HEK293 (cell line): ENCODE measurements at regions not wholly inside any gene's neighbourhood (a gene's known extent, or its start where the extent isn't known, plus 50 kb on each side); places are given as distances from the start of the nearest gene placed in this dataset.

Experiments used
- CTCF ChIA-PET: fragments of 350-600 bp; formaldehyde crosslinking; extraction: SDS; loops from one replicate; lab custom pipeline; 2021; ENCODE audit warnings: antibody characterized with exemption; lab: Yijun Ruan, JAX
- POLR2A ChIA-PET: fragments of 300-600 bp; formaldehyde crosslinking; extraction: SDS; loops from one replicate; lab custom pipeline; 2020; ENCODE audit warnings: antibody characterized with exemption, inconsistent platforms; lab: Yijun Ruan, JAX
- H3K27ac ChIP-seq: fragments of 200-500 bp; sonication (Bioruptor generic); 2 replicates; pipeline ENCODE4 v1.5.1; 2014; ENCODE audit warnings: low read depth, low read length, control low read depth, inconsistent platforms; ENCODE audit errors: extremely low read depth
- H3K36me3 ChIP-seq, 2 experiments: fragments of 200-500 bp in 1 of 2; sonication (Bioruptor generic) in 1 of 2; 1 replicate in 1 of 2; 2 replicates in 1 of 2; pipeline ENCODE4 v1.5.1; 2014 to 2017; ENCODE audit warnings: inconsistent platforms in 2 of 2, low read length in 2 of 2; ENCODE audit not compliant: control insufficient read depth in 2 of 2, insufficient read depth in 1 of 2
- H3K4me1 ChIP-seq: fragments of 200-500 bp; sonication (Bioruptor generic); 2 replicates; pipeline ENCODE4 v1.5.1; 2014; ENCODE audit warnings: mild to moderate bottlenecking, low read length, inconsistent platforms; ENCODE audit not compliant: control insufficient read depth, insufficient read depth
- H3K4me3 ChIP-seq: 2 replicates; pipeline ENCODE4 v1.5.1; 2011; ENCODE audit warnings: low read depth, mild to moderate bottlenecking, control low read depth, low read length, moderate library complexity
- H3K9me3 ChIP-seq: fragments of 200-500 bp; sonication (Bioruptor generic); 2 replicates; pipeline ENCODE4 v1.5.1; 2014; ENCODE audit warnings: low read depth, low read length, inconsistent platforms; ENCODE audit not compliant: control insufficient read depth, insufficient read depth
- BCL11A ChIP-seq: fragments of 450-650 bp; formaldehyde crosslinking; IDR thresholded peaks from 2 replicates; pipeline ENCODE4 v1.5.1; 2016; ENCODE audit warnings: low read depth, missing biosample characterization, missing genetic modification characterization
- GLIS1 ChIP-seq: fragments of 450-650 bp; formaldehyde crosslinking; IDR thresholded peaks from 2 replicates; pipeline ENCODE4 v1.5.1; 2016; ENCODE audit warnings: missing biosample characterization, missing genetic modification characterization
- GLIS2 ChIP-seq: fragments of 450-650 bp; formaldehyde crosslinking; IDR thresholded peaks from 2 replicates; pipeline ENCODE4 v1.5.1; 2016; ENCODE audit warnings: missing biosample characterization, missing genetic modification characterization
- KLF16 ChIP-seq: fragments of 450-650 bp; formaldehyde crosslinking; IDR thresholded peaks from 2 replicates; pipeline ENCODE4 v1.5.1; 2017; ENCODE audit warnings: missing biosample characterization, missing genetic modification characterization
- SCRT2 ChIP-seq: fragments of 450-650 bp; formaldehyde crosslinking; IDR thresholded peaks from 2 replicates; pipeline ENCODE4 v1.5.1; 2016; ENCODE audit warnings: missing biosample characterization, missing genetic modification characterization
- ZBTB17 ChIP-seq: fragments of 450-650 bp; formaldehyde crosslinking; IDR thresholded peaks from 2 replicates; pipeline ENCODE4 v1.5.1; 2016; ENCODE audit warnings: missing biosample characterization, missing genetic modification characterization
- ZNF138 ChIP-seq: fragments of 450-650 bp; formaldehyde crosslinking; IDR thresholded peaks from 2 replicates; pipeline ENCODE4 v1.5.1; 2016; ENCODE audit warnings: missing biosample characterization, missing genetic modification characterization, borderline replicate concordance
- ZNF239 ChIP-seq: fragments of 450-650 bp; formaldehyde crosslinking; IDR thresholded peaks from 2 replicates; pipeline ENCODE4 v1.5.1; 2016; ENCODE audit warnings: missing biosample characterization, missing genetic modification characterization
- ZNF302 ChIP-seq: fragments of 450-650 bp; formaldehyde crosslinking; IDR thresholded peaks from 2 replicates; pipeline ENCODE4 v1.5.1; 2016; ENCODE audit warnings: missing biosample characterization, missing genetic modification characterization, low read depth
- ZNF335 ChIP-seq: fragments of 450-650 bp; formaldehyde crosslinking; conservative IDR thresholded peaks from 2 replicates; pipeline ENCODE4 v1.5.1; 2016; ENCODE audit warnings: missing biosample characterization, missing genetic modification characterization
- ZNF423 ChIP-seq: fragments of 450-650 bp; formaldehyde crosslinking; IDR thresholded peaks from 2 replicates; pipeline ENCODE4 v1.5.1; 2016; ENCODE audit warnings: missing biosample characterization, missing genetic modification characterization
- ZNF501 ChIP-seq: fragments of 450-650 bp; formaldehyde crosslinking; IDR thresholded peaks from 2 replicates; pipeline ENCODE4 v1.5.1; 2016; ENCODE audit warnings: missing biosample characterization, missing genetic modification characterization
- ZNF514 ChIP-seq: fragments of 450-650 bp; formaldehyde crosslinking; IDR thresholded peaks from 2 replicates; pipeline ENCODE4 v1.5.1; 2016; ENCODE audit warnings: missing biosample characterization, missing genetic modification characterization
- ZNF548 ChIP-seq: fragments of 450-650 bp; formaldehyde crosslinking; IDR thresholded peaks from 2 replicates; pipeline ENCODE4 v1.5.1; 2016; ENCODE audit warnings: missing biosample characterization, missing genetic modification characterization
- ZNF600 ChIP-seq: fragments of 450-650 bp; formaldehyde crosslinking; IDR thresholded peaks from 2 replicates; pipeline ENCODE4 v1.5.1; 2016; ENCODE audit warnings: missing biosample characterization, missing genetic modification characterization
- ZNF610 ChIP-seq: fragments of 450-650 bp; formaldehyde crosslinking; IDR thresholded peaks from 2 replicates; pipeline ENCODE4 v1.5.1; 2016; ENCODE audit warnings: missing biosample characterization, missing genetic modification characterization, borderline replicate concordance
- ZNF654 ChIP-seq: fragments of 450-650 bp; formaldehyde crosslinking; IDR thresholded peaks from 2 replicates; pipeline ENCODE4 v1.5.1; 2016; ENCODE audit warnings: low read depth, missing biosample characterization, missing genetic modification characterization
- ZNF768 ChIP-seq: fragments of 450-650 bp; formaldehyde crosslinking; IDR thresholded peaks from 2 replicates; pipeline ENCODE4 v1.5.1; 2018; ENCODE audit warnings: missing biosample characterization, mild to moderate bottlenecking, missing genetic modification characterization
- TF ChIP-seq, protein P1 (sequence below): fragments of 450-650 bp; formaldehyde crosslinking; IDR thresholded peaks from 2 replicates; pipeline ENCODE4 v1.5.1; 2017; ENCODE audit warnings: missing biosample characterization, missing genetic modification characterization
- TF ChIP-seq, protein P2 (sequence below): fragments of 450-650 bp; formaldehyde crosslinking; IDR thresholded peaks from 2 replicates; pipeline ENCODE4 v1.5.1; 2017; ENCODE audit warnings: missing biosample characterization, missing genetic modification characterization
- TF ChIP-seq, protein P3 (sequence below): fragments of 450-650 bp; formaldehyde crosslinking; IDR thresholded peaks from 2 replicates; pipeline ENCODE4 v1.5.1; 2016; ENCODE audit warnings: missing biosample characterization, missing genetic modification characterization, borderline replicate concordance
- TF ChIP-seq, protein P4 (sequence below): fragments of 450-650 bp; formaldehyde crosslinking; IDR thresholded peaks from 2 replicates; pipeline ENCODE4 v1.5.1; 2017; ENCODE audit warnings: missing biosample characterization, missing genetic modification characterization
- TF ChIP-seq, protein P5 (sequence below): fragments of 450-650 bp; formaldehyde crosslinking; IDR thresholded peaks from 2 replicates; pipeline ENCODE4 v1.5.1; 2016; ENCODE audit warnings: missing biosample characterization, missing genetic modification characterization
- TF ChIP-seq, protein P6 (sequence below): fragments of 450-650 bp; formaldehyde crosslinking; IDR thresholded peaks from 2 replicates; pipeline ENCODE4 v1.5.1; 2016; ENCODE audit warnings: missing biosample characterization, missing genetic modification characterization

DNA sequence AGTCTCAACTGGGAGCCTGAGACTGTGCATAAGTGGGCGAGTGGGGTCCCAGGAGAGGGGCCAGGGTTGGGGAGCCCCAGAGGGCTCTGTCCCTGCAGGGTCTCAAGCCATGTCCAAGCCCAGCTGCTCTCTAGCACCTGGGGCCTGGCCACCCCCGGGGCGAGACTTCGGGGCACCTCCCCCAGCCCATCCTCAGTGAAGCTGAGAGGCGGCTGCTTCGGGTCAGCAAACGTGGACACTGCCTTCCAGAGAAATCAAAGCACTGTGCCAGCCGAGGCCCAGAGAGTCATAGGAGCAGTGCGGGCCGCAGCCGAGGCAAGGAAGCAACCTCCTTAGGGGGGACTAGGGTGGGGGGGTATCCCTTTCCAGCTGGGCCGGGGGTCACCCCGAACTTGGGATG, 77.5 kb downstream of the ENGASE start (continued):
- TF ChIP-seq, protein P1, sequence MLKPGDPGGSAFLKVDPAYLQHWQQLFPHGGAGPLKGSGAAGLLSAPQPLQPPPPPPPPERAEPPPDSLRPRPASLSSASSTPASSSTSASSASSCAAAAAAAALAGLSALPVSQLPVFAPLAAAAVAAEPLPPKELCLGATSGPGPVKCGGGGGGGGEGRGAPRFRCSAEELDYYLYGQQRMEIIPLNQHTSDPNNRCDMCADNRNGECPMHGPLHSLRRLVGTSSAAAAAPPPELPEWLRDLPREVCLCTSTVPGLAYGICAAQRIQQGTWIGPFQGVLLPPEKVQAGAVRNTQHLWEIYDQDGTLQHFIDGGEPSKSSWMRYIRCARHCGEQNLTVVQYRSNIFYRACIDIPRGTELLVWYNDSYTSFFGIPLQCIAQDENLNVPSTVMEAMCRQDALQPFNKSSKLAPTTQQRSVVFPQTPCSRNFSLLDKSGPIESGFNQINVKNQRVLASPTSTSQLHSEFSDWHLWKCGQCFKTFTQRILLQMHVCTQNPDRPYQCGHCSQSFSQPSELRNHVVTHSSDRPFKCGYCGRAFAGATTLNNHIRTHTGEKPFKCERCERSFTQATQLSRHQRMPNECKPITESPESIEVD (tag by site-specific recombination), result no peak
- TF ChIP-seq, protein P2, sequence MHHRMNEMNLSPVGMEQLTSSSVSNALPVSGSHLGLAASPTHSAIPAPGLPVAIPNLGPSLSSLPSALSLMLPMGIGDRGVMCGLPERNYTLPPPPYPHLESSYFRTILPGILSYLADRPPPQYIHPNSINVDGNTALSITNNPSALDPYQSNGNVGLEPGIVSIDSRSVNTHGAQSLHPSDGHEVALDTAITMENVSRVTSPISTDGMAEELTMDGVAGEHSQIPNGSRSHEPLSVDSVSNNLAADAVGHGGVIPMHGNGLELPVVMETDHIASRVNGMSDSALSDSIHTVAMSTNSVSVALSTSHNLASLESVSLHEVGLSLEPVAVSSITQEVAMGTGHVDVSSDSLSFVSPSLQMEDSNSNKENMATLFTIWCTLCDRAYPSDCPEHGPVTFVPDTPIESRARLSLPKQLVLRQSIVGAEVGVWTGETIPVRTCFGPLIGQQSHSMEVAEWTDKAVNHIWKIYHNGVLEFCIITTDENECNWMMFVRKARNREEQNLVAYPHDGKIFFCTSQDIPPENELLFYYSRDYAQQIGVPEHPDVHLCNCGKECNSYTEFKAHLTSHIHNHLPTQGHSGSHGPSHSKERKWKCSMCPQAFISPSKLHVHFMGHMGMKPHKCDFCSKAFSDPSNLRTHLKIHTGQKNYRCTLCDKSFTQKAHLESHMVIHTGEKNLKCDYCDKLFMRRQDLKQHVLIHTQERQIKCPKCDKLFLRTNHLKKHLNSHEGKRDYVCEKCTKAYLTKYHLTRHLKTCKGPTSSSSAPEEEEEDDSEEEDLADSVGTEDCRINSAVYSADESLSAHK (tag by site-specific recombination), result no peak

DNA sequence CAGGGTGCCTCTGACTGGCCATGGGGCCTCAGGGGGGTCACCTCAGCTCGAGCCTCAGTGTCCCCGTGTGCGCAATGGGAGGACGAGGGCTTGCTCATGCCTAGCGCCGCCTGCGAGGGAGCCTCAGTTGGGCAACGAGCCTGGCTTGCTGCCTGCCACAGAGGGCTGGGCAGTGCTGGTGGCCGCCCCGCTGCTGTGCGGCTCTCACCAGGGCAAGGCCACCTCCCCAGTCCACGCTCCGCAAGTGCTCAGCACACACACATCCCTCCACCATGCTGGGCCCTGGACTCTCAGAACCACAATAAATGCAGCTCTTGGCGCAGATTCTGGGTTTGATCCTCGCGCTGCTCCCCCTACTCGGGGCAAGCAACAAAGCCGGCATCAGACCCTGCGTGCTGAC, 76.2 kb downstream of the ENGASE start:
- H3K36me3 ChIP-seq, result no peaks in the 10 kb centered on the region
- ChIA-PET CTCF (no interaction called here), POLR2A (no interaction called here)
- H3K9me3 ChIP-seq, result no peaks in the 10 kb centered on the region
- no peak overlapping the region for H3K4me3 ChIP-seq
- TF ChIP-seq ZNF335 (no peak), BCL11A (no peak), ZNF302 (no peak), ZNF768 (no peak), ZNF548 (tag by site-specific recombination) (no peak), ZNF423 (no peak), ZNF514 (no peak), ZNF610 (tag by site-specific recombination) (no peak), ZNF654 (tag by site-specific recombination) (no peak), ZNF501 (tag by site-specific recombination) (no peak), ZNF600 (tag by site-specific recombination) (no peak)
- TF ChIP-seq, protein P3, sequence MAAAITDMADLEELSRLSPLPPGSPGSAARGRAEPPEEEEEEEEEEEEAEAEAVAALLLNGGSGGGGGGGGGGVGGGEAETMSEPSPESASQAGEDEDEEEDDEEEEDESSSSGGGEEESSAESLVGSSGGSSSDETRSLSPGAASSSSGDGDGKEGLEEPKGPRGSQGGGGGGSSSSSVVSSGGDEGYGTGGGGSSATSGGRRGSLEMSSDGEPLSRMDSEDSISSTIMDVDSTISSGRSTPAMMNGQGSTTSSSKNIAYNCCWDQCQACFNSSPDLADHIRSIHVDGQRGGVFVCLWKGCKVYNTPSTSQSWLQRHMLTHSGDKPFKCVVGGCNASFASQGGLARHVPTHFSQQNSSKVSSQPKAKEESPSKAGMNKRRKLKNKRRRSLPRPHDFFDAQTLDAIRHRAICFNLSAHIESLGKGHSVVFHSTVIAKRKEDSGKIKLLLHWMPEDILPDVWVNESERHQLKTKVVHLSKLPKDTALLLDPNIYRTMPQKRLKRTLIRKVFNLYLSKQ, result no peak
- TF ChIP-seq, protein P4, sequence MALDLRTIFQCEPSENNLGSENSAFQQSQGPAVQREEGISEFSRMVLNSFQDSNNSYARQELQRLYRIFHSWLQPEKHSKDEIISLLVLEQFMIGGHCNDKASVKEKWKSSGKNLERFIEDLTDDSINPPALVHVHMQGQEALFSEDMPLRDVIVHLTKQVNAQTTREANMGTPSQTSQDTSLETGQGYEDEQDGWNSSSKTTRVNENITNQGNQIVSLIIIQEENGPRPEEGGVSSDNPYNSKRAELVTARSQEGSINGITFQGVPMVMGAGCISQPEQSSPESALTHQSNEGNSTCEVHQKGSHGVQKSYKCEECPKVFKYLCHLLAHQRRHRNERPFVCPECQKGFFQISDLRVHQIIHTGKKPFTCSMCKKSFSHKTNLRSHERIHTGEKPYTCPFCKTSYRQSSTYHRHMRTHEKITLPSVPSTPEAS (tag by site-specific recombination), result no peak
- no peaks in the 10 kb centered on the region for H3K4me1 ChIP-seq
- no peak overlapping the region for H3K27ac ChIP-seq

DNA sequence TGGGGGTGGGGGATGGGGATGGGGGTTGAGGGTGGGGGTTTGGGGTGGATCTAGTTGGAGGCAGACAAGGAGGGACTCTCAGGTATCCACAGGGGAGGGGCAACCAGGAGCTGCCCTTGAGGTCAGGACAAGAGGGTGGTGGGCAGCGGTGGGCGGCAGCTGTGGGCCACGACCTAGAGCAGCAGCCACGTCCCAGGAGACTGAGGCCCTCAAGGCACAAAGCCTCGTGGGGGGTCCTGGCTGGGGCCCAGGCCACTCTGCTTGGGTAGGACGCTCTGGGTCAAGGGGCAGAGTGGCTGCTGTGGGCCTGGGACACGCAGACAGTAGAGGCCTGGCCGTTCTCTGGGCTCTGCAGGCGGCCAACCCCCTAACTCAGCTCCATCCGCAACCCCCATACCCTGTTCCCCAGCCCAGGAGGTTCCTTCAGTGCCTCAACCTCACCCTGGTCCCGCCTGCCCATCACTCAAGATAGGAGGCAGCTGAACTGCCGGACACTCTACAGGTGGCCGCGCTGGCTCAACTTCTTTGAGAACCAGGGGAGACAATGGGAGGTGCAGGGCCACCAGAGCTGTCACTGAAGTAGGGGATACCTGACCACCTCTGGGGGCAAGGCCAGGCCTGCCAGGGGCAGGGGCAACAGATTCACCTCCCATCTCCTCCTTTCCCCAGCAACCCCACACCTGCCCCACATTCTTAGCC, 75.6 kb downstream of the ENGASE start:
- no peaks in the 10 kb centered on the region for H3K4me1 ChIP-seq
- no peaks in the 10 kb centered on the region for H3K9me3 ChIP-seq
- H3K27ac ChIP-seq, result no peak overlapping the region
- CTCF ChIA-PET, result no interaction called here
- no peaks in the 10 kb centered on the region for H3K36me3 ChIP-seq
- no peak overlapping the region for H3K4me3 ChIP-seq
- POLR2A ChIA-PET, result no interaction called here
- TF ChIP-seq, protein P5, sequence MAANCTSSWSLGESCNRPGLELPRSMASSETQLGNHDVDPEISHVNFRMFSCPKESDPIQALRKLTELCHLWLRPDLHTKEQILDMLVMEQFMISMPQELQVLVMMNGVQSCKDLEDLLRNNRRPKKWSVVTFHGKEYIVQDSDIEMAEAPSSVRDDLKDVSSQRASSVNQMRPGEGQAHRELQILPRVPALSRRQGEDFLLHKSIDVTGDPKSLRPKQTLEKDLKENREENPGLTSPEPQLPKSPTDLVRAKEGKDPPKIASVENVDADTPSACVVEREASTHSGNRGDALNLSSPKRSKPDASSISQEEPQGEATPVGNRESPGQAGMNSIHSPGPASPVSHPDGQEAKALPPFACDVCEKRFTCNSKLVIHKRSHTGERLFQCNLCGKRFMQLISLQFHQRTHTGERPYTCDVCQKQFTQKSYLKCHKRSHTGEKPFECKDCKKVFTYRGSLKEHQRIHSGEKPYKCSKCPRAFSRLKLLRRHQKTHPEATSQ, result no peak
- no peak for TF ChIP-seq ZNF239 (tag by site-specific recombination)
- no peak for TF ChIP-seq ZBTB17 (tag by site-specific recombination)
- TF ChIP-seq GLIS1, result peak; percentile 81
- TF ChIP-seq SCRT2 (tag by site-specific recombination), result peak; percentile 88
- TF ChIP-seq, protein P6, sequence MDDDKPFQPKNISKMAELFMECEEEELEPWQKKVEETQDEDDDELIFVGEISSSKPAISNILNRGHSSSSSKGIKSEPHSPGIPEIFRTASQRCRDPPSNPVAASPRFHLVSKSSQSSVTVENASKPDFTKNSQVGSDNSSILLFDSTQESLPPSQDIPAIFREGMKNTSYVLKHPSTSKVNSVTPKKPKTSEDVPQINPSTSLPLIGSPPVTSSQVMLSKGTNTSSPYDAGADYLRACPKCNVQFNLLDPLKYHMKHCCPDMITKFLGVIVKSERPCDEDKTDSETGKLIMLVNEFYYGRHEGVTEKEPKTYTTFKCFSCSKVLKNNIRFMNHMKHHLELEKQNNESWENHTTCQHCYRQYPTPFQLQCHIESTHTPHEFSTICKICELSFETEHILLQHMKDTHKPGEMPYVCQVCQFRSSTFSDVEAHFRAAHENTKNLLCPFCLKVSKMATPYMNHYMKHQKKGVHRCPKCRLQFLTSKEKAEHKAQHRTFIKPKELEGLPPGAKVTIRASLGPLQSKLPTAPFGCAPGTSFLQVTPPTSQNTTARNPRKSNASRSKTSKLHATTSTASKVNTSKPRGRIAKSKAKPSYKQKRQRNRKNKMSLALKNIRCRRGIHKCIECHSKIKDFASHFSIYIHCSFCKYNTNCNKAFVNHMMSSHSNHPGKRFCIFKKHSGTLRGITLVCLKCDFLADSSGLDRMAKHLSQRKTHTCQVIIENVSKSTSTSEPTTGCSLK (tag by site-specific recombination), result no peak
- TF ChIP-seq GLIS2, result peak; percentile 45
- no peak for TF ChIP-seq ZNF138 (tag by site-specific recombination)
- TF ChIP-seq KLF16 (tag by site-specific recombination), result no peak
